ENCODE measurements at regions not wholly inside any gene's neighbourhood (a gene's known extent, or its start where the extent isn't known, plus 50 kb on each side); places are given as distances from the start of the nearest gene placed in this dataset.

DNA sequence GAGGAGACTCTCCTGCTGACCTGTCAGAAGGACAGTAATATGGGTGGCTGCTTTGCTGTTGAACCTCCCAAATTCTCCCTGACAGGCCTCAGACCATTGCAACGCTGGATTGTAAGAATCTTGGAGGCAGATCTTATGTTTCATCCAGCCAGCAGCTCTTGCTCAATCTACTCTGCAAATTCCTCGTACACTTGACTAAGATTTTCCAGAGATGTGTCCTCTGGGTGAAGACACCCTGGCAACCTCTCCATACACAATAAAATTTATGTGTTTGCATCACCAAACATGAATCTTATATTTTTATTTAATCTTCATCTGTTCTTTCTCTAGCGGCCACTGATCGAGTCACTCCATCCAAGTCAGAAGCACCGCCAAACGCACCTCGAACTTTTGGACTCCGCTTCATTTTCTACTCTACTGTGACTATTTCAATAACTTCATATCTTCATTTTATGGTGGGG lies 623.1 kb downstream of the ACTR3B start:
- DNase-seq (ENCODE audit: low read depth in 2 of 2): no peak

DNA sequence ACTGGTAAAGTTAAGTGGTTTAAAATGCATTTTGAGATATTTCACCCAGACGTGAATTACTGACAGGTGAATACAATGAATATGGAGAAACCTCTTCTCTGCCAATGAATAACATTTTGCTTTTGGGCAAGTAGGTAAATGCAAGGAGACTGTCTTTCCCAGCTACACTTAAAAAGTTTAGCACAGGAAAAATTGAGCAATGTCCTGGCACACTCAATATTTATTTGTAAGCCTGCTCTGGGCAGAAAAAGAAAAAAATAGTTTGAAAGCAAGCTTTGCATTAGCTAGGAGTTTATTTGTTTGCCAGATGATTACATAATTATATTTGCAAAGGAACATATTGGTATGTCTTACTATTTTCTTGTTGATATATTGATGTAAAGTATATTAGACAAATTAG lies 624.2 kb downstream of the ACTR3B start:
- DNase-seq (ENCODE audit: low read depth in 2 of 2): no peak

DNA sequence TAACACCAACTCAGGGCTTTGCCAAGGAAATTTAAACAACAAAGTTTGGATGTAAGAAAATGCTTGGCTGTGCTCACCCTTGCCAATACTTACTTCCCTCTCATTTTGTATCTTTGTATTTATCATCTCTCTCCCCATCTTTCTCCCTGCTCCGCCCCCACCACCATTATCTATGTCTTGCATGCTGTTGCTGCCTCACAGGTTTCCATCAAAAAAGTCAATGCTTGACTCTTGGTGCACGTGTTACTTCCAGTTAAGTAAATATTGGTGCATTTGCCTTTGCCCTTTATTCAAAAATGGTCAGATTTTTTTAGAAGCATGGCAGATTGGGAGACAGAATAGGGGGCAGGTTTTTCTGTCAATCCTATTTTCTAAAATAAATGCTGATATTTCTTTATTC lies 626.0 kb downstream of the ACTR3B start:
- DNase-seq (ENCODE audit: low read depth in 2 of 2): no peak

DNA sequence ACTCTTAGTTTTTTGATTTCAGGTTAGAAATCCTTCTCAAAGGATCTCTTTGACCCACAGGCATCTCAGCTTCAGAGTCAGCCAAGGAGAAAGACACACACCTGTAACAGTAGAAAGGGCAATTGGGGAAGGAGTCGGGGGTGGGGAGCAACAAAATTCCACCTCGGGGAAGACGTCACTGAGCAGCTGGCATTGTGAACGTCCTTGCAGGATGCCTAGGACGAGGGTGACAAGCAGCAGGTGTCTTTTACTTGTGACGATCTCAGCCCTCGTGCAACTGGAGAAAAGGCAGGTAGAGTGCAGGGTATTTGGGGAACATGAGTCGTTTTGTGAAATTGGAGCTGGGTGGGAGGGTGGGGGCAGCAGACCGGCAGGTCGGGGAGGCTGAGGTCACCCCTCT lies 627.0 kb downstream of the ACTR3B start:
- no peak for DNase-seq (ENCODE audit: low read depth in 2 of 2)

DNA sequence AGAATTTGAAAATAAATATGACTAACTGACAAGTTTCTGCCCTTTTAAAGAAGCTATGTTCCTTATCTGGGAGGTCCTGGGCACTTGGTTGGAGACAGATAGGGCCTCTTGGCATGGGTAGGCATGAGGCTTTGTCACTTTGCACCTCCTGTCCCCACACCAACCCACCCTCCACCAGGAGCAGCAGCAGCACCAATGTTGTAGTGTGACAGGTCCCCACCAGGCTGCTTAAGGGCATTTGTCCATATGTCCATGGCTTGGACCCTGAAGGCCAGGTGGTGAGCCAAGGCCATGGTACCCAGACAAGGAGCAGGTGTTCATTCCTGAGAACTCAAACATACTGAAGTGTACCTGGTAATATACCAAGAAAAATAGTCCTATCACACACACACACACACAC lies 629.1 kb downstream of the ACTR3B start:
- DNase-seq (ENCODE audit: low read depth in 2 of 2): no peak

DNA sequence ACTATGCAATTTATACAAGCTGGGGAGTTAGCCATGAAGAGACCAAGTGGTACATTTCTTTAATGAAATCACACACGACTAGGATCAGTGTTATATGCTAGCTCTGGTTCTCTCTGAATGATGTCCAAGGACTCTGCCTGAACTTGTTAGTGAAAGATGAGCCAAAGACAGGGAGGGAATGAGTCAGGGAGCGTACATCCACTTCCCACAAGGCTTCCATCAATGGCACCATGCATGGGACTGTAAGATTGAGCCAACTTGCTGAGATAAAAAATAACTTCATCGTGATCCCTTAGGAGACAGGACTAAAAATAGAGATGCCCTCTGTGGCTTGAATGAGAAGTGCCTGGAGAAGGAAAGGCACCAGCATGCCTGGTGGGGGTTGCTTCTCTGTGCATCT lies 629.7 kb downstream of the ACTR3B start:
- no peak for DNase-seq (ENCODE audit: low read depth in 2 of 2)

DNA sequence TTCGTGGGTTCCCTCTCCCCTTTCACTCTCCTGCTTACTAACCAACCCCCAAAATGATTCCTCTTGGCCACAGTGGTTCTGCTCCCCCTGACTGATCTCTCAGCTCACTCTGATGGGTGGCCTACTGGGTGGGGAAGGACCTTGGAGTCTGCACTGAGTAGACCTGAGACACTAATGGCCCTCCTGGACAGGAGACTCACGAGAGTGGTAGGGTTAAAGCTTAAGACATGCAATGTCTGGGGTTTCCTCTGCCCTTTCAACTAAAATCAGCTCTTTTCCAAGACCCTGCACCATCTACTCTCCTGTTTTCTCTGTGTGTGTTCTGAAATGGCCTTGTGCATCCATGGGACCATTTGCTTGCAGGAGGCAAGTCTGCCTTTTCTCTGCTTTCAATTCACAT lies 631.4 kb downstream of the ACTR3B start:
- DNase-seq (ENCODE audit: low read depth in 2 of 2): no peak

DNA sequence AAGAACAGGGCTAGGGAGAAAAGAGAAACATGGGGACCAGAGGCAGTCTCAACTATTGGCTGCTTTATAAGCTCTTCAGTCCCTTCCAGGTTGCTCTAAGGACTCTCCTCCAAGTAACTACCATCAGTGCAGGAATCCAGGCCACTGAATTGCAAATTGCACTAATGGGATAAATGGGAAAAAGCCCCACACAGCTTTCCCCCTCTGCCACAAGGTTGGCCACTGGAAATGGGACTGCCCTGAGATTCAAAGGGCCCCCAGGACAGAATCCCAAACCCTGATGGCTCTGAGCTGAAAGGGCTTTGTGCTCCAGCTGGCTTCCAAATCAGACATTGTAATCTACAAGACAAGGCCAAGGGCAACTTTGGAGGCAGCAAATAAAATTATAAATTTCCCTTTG lies 633.2 kb downstream of the ACTR3B start:
- DNase-seq (ENCODE audit: low read depth in 2 of 2): no peak

DNA sequence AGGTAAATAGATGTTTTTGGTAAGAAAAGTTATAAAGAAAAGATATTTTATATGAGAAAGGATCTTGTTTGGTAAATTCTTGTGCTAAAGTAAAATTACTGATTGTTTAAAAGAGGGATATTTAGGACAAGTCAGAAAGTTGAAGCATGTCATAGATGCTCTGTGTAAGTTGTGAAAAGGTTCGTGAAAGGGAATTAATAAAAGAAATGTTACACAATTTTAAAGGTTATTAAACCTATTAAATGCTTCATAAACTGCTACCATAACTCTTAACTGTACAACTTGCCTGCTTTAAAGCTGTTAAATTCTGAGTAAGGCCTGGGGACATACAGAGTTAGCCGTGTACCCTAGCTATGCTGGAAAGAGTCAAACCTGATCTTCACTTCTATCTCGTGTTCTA lies 634.1 kb downstream of the ACTR3B start:
- no peak for DNase-seq (ENCODE audit: low read depth in 2 of 2)

DNA sequence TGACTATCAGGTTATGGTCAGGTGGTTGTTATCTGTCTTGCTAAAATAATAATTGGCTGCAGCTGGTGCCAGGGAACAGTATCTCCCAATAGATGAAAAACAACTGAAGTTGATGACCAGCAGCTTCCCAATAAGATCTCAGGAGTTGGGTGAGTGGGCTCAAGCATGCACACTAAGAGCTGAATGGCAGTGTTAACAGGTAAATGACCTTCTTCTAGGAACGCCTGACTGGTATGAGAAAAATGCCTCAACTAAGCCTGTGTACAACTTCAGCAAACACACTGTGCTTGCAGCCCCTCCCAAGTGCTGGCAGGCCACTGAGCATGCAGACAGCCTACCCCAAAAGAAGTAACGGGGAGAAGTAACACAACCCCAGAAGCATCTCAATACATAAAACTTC lies 636.9 kb downstream of the ACTR3B start:
- no peak for DNase-seq (ENCODE audit: low read depth in 2 of 2)

DNA sequence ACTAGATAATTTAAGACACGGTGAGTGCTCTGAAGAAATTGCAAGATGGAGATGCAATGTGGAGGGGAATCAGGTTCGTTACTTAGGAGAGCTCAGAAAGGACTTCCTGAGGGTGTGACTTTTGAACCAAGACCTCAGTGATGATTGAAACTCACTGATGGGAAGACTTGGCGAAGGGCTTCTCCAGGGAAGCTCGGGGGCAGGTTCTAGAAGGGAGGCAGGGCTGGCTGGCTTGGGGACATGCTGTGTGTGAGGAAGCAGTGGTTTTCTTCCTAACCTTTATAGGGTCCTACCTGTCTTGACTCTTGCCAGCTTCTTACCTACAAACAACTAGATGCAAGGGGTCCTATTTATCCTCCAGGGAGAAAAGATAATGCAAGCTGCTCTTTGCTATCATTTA lies 637.9 kb downstream of the ACTR3B start:
- DNase-seq (ENCODE audit: low read depth in 2 of 2): no peak

DNA sequence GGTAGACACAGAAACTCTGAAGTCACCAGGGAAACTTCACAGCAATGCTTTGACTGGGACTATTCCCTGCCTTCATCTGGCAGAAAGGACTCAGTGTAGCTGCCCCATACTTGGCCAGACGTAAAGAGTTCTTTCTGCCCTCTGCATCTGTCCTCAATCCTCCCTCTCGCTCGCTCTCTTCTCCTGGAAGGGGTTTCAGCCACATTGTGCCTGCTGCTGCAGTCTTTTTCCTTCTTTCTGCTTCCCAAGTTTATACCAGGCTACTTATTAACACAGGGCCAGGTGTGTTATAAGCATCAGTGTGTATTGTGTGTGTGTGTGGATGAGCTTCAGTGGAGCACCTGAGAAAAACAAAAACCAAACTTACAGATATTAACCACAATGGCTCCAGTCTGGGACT lies 638.4 kb downstream of the ACTR3B start:
- no peak for DNase-seq (ENCODE audit: low read depth in 2 of 2)

DNA sequence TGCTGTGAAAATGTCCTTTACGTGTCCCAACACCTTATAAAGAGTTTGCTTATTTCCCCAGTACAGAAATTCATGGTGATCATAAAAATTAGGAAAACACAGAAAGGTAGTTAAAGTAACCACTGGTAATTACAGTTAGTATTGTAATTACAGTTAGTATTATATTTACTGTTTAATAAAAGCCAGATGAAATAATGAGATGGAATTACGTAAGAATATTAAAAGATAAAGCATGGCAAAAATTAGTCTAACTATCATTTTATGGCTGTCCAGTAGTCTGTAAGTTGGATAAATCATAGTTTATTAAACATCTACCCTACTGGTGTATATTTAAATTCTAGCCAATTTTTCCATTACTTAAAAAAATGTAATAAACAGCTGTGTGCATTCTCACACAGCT lies 638.8 kb downstream of the ACTR3B start:
- no peak for DNase-seq (ENCODE audit: low read depth in 2 of 2)

DNA sequence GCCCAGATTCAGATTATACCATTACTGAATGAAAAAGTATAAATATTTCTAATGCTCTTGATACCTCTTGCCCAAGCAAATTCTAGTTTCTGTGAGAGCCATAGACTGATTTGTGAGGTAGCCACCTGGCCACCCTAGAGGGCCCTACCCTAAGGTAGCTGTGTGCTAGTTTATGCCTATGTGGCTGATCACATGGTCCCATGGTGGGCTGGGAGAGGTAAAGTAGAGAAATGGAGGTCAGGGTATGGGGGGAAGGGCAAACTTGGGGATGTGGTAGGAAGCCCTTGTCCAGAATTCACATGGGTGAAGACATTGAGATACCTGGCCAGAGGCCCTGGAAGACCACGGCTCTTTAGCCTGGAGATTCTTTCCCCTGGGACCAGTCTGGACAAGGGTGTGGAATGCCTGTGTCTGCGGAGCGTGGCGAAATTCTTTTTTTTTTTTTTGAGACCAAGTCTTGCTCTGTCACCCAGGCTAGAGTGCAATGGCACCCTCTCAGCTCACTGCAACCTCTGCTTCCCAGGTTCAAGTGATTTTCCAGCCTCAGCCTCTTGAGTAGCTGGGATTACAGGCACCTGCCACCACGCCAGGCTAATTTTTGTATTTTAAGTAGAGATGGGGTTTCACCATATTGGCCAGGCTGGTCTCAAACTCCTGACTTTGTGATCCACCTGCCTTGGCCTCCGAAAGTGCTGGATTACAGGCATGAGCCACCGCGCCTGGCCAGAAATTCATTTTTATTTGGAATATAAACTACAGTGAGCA lies 639.4 kb downstream of the ACTR3B start:
- no peak for DNase-seq (ENCODE audit: low read depth in 2 of 2)

DNA sequence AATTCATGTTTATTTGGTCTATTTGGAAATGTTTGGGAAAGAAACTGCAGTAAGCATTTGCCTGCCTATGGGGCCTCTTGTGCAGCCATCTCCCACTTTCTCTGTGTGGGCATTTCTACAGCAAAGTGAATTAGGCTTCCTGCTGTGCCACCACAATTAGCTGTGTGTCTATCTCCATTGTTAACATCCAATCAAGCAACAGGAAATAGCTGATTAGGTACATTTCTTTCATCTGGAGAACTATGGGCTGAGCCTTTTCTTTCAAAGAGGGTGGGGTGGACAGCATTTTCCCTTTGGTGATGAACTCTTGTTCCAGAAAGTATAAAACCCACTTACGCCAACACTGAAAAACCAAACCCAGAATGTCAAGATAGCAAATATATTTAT lies 640.0 kb downstream of the ACTR3B start:
- no peak for DNase-seq (ENCODE audit: low read depth in 2 of 2)

DNA sequence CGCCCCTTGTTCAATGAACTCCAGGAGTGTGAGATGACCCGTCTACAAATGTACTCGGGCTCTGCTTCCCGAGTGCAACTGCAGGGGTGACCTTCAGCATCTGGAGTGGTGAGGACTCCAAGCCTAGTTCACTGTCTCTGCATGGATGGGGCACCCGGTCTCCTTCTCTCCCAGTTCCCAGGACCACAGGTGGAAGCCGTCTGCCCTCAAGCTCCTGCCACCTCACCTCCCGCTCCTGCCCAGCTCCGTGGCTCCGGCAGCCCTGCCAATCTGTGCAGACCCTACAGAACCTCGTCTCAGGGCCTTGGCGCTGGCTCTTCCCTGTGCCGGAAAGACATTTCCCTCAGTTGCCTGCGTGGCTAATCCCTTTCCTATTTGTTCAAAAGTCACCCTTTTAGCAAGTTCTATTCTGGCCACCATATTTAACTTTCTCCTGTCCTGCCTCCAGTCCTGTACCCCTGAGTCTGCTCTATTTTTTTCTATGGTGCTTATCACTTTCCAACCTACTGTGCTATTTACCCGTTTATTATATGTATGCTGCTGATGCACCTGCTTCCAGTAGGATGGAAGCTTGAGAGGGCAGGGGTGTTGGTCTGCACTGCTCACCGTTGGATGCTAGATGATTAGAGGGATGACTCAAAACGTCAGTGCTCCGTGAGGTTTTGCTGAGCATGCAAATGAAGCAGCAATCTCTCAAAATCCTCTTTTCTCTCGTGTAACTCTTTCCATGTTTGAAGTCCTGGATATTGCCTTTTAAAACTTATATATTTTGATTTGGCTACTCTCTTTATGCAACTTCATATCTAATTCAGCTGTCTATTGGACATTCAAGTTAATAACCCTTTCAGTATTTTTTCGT lies 641.4 kb downstream of the ACTR3B start:
- DNase-seq (ENCODE audit: low read depth in 2 of 2): no peak

DNA sequence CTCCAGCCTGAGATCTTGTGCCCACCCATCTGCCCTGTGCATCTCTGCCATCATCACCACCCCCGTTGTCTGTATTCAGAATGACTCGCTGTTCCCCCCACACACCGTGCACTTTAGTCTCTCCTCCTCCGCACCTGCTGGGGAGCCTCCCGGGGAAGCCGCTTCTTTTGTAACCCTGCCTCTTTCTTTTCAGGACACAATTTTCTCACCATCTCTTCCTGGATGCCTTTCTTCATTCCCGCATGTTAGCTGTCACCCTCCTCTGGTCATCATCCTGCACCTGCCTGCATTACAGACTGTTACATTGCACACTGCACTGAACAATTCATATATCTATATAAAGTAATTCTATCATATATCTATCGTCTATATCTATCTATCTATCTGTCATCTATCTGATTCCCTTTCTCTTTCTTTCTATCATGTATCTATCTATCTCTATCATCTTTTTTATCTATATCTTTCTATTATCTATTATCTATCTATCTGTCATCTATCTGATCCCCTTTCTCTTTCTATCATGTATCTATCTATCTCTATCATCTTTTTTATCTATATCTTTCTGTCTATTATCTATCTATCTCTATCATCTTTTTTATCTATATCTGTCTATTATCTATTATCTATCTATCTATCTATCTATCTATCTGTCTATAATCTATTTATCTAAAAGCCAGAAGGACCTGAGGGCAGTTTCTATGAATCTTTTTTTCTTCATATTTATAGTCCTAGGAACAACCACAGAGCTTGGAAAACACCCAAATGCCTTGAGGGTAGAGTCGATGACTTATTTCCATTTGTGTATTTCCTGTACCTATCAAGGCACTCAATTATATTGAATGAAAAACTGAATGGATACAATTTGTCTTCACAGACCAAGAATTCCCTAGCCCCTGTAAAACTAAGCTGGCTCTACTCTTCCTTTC lies 642.5 kb downstream of the ACTR3B start:
- DNase-seq (ENCODE audit: low read depth in 2 of 2): no peak

DNA sequence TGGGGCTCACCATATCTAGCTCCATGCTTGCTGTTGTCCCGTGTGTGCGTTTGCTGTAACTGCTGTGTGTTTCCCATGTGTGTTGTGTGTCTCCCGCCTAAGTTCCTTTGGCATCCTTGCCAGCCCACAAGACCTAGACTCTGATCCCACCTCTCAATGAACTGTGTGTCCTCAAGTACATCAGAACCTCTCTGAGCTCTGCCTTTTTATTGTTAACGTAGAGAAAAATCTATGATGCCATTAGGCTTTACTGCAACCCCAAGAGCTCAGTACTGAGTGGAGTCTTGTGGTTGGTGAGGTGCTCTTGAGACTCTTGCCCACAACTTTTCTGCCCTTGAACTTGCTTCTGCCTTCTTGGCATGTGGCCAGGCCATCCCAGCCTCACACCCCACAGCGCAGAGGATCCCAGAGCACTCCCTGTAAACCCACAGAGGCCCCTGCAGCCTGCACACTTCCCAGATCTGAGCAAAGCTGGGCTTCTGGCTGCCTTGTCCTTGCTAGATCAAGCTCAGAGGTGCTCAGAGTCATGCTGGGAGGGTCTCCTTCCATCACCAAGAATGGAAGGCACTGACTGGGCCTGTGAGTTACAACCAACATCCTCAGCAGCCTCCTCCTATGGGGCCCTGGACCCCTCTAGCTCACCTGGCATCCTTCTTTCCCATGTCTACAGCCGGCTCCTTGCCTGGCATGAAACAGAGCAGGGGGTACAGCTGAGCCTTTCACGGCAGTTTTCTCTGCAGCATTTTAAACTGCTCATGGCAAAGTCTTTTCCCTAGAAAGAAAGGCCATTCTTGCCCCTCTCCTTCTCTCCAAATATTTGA lies 643.4 kb downstream of the ACTR3B start:
- DNase-seq (ENCODE audit: low read depth in 2 of 2): no peak

DNA sequence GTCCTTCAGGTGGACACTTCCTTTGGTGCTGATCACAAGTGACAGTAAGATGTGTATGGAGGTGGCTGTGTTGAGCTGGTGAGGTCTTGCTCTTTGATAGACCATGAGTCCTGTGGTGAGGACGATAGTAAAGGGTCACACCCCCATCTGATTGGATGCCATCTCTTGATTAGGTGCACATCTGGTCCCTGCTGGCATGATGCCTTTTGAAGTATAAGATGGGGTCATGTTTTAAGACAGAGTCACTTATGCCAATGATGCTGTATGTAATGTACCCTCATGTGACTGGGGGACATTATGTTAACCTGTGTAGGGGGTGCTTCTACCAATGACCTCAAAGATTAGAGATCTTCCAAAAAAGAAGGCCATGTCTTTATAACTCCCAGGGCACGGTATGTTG lies 644.6 kb downstream of the ACTR3B start:
- DNase-seq (ENCODE audit: low read depth in 2 of 2): no peak

DNA sequence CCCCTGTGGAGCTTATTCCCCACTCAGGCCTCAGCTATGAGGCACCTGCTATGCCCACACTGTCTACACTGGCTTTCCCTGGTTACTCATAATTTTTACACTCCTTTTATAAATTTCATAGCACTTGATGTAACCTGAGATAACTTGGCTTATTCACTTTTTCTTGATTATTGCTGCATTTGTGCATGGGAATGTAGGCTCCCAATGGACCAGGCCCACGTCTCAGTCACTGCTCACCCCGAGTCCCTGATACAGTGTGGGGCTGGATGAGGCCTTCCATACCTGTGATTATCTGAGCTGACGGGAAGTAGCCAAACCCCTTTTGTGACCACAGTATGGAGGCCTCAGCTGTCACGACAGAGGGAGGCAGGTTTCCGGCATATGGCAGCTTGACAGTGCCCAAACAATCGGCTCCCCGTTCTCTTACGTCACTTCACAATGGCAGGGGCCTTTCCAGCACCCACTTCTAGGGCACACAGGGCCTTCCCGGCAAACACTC lies 645.3 kb downstream of the ACTR3B start:
- no peak for DNase-seq (ENCODE audit: low read depth in 2 of 2)
